Loucy (cell line): ENCODE measurements at regions not wholly inside any gene's neighbourhood (a gene's known extent, or its start where the extent isn't known, plus 50 kb on each side); places are given as distances from the start of the nearest gene placed in this dataset.

ENCODE experiments used
- H2AFZ ChIP-seq: fragments of 200-600 bp; sonication (generic); 2 replicates; pipeline ENCODE4 v1.6.0; 2016; ENCODE audit warnings: antibody characterized with exemption, mild to moderate bottlenecking, low read length, moderate library complexity
- H3F3A ChIP-seq: fragments of 200-600 bp; 2 replicates; pipeline ENCODE4 v1.6.0; 2016; ENCODE audit warnings: antibody characterized with exemption, low read depth, mild to moderate bottlenecking
- H3K27me3 ChIP-seq: fragments of 200-600 bp; sonication (generic); 2 replicates; pipeline ENCODE4 v1.6.1; 2014; ENCODE audit warnings: low read length, mild to moderate bottlenecking; ENCODE audit not compliant: insufficient read depth, poor library complexity, severe bottlenecking
- H3K36me3 ChIP-seq: fragments of 200-600 bp; sonication (generic); 2 replicates; pipeline ENCODE4 v1.6.1; 2016; ENCODE audit warnings: low read length; ENCODE audit not compliant: insufficient read depth
- H3K4me1 ChIP-seq: fragments of 200-600 bp; sonication (generic); 2 replicates; pipeline ENCODE4 v1.5.1; 2014; ENCODE audit warnings: low read length, mild to moderate bottlenecking; ENCODE audit not compliant: insufficient read depth, poor library complexity, severe bottlenecking
- H3K4me2 ChIP-seq: fragments of 200-600 bp; sonication (generic); 2 replicates; pipeline ENCODE4 v1.6.0; 2014; ENCODE audit warnings: antibody characterized with exemption, low read length, low read depth, mild to moderate bottlenecking; ENCODE audit not compliant: poor library complexity, severe bottlenecking
- H3K4me3 ChIP-seq: fragments of 200-600 bp; sonication (generic); 2 replicates; pipeline ENCODE4 v1.5.1; 2014; ENCODE audit warnings: low read length, mild to moderate bottlenecking, mixed read lengths; ENCODE audit not compliant: poor library complexity, severe bottlenecking
- H3K79me2 ChIP-seq: fragments of 200-600 bp; sonication (generic); 2 replicates; pipeline ENCODE4 v1.6.1; 2014; ENCODE audit warnings: low read length; ENCODE audit not compliant: insufficient read depth
- H3K9ac ChIP-seq: fragments of 200-600 bp; sonication (generic); 2 replicates; pipeline ENCODE4 v1.6.0; 2014; ENCODE audit warnings: mild to moderate bottlenecking, low read depth, low read length, moderate library complexity; ENCODE audit not compliant: poor library complexity, severe bottlenecking
- H3K9me2 ChIP-seq: fragments of 200-600 bp; sonication (generic); replicated peaks from 2 replicates; pipeline ENCODE4 v1.6.1; 2016; ENCODE audit warnings: low read depth, low read length, mixed read lengths
- H3K9me3 ChIP-seq: fragments of 200-600 bp; sonication (generic); 2 replicates; pipeline ENCODE4 v1.6.1; 2014; ENCODE audit warnings: mild to moderate bottlenecking, antibody characterized with exemption, low read length, low read depth; ENCODE audit not compliant: insufficient read depth
- H4K20me1 ChIP-seq: fragments of 200-600 bp; sonication (generic); 2 replicates; pipeline ENCODE4 v1.6.0; 2014; ENCODE audit warnings: antibody characterized with exemption, low read length, mild to moderate bottlenecking; ENCODE audit not compliant: insufficient read depth, poor library complexity, severe bottlenecking
- EZH2phosphoT487 ChIP-seq: fragments of 200-600 bp; IDR thresholded peaks from 2 replicates; pipeline ENCODE4 v1.6.1; 2018; ENCODE audit warnings: antibody characterized with exemption, mild to moderate bottlenecking, moderate library complexity, borderline replicate concordance
- TF ChIP-seq, protein P1 (sequence below): fragments of 200-600 bp; sonication (generic); conservative IDR thresholded peaks from 2 replicates; pipeline ENCODE4 v1.5.1; 2014; ENCODE audit warnings: mild to moderate bottlenecking, antibody characterized with exemption, low read length

DNA sequence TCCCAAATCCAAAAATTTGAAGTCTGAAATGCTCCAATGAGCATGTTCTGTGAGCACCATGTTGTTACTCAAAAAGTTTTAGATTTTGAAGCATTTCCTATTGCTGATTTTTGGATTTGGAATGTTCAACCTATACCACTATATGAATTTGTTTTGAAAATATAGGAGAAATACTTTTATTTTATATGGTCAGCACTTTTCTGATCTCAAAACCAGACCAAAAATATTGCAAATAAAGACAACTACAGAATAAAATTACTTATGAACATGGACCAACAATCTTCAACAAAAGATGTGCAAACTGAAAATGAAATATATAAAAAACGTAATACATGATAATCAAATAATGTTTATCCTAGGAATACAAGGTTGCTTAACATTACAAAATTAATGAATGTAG is 73.7 kb upstream of the APOBEC4 start:
- Histone ChIP-seq H3K9me3 (no peaks in the 10 kb centered on the region), H3F3A (no peaks in the 10 kb centered on the region), H3K4me3 (no peak overlapping the region), H3K4me2 (no peak overlapping the region), H3K27me3 (no peaks in the 10 kb centered on the region), H3K79me2 (no peaks in the 10 kb centered on the region), H3K36me3 (no peaks in the 10 kb centered on the region), H4K20me1 (no peaks in the 10 kb centered on the region), H3K4me1 (peaks cover 21% of the 10 kb centered on the region), H3K9me2 (no peaks in the 10 kb centered on the region), H3K9ac (no peak overlapping the region), H2AFZ (no peak overlapping the region)
- TF ChIP-seq EZH2phosphoT487 = no peak
- TF ChIP-seq, protein P1, sequence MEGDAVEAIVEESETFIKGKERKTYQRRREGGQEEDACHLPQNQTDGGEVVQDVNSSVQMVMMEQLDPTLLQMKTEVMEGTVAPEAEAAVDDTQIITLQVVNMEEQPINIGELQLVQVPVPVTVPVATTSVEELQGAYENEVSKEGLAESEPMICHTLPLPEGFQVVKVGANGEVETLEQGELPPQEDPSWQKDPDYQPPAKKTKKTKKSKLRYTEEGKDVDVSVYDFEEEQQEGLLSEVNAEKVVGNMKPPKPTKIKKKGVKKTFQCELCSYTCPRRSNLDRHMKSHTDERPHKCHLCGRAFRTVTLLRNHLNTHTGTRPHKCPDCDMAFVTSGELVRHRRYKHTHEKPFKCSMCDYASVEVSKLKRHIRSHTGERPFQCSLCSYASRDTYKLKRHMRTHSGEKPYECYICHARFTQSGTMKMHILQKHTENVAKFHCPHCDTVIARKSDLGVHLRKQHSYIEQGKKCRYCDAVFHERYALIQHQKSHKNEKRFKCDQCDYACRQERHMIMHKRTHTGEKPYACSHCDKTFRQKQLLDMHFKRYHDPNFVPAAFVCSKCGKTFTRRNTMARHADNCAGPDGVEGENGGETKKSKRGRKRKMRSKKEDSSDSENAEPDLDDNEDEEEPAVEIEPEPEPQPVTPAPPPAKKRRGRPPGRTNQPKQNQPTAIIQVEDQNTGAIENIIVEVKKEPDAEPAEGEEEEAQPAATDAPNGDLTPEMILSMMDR = no peak

DNA sequence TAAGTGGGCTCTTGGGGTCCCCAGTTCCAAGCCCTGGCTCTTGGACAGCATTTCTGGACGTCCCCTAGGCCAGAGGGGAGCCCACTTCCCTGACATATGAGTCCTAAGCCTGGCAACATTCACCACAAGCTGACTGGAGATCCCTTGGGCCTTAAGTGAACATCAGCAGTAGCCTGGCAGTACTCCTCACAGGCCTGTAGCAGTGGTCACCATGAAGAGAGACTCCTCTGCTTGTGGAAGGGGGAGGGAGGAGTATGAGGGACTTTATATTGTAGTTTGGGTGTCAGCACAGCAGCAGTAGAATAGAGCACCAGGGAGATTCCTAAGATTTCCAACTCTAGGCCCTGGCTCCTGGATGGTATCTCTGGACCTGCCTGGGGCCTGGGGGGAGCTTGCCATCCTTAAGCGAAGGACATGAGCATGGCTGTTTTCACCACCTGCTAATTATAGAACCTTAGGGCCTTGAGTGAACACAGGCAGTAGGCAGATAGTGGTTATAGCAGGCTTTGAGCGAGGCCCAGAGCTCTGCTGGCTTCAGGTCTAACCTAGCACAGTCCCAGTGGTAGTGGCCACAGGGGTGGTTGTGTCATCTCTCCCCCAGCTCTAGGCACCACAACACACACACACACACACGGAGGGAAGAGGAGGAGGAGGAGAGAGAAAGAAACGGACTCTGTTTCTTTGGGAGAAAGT is 71.4 kb upstream of the APOBEC4 start:
- Histone ChIP-seq H3K4me2 (no peak overlapping the region), H3K27me3 (no peaks in the 10 kb centered on the region), H3K4me3 (no peak overlapping the region), H3K79me2 (no peaks in the 10 kb centered on the region), H3K9me2 (no peaks in the 10 kb centered on the region), H3K4me1 (no peaks in the 10 kb centered on the region), H3F3A (no peaks in the 10 kb centered on the region), H3K9ac (no peak overlapping the region), H4K20me1 (no peaks in the 10 kb centered on the region), H3K36me3 (no peaks in the 10 kb centered on the region), H2AFZ (no peak overlapping the region), H3K9me3 (no peaks in the 10 kb centered on the region)
- TF ChIP-seq, protein P1 = no peak
- TF ChIP-seq EZH2phosphoT487 = no peak

- Histone ChIP-seq H3K4me2 (no peak overlapping the region), H3K79me2 (no peaks in the 10 kb centered on the region), H3K9me2 (no peaks in the 10 kb centered on the region), H3K4me3 (no peak overlapping the region), H3K36me3 (no peaks in the 10 kb centered on the region), H2AFZ (no peak overlapping the region), H3K4me1 (no peaks in the 10 kb centered on the region), H3K9me3 (no peaks in the 10 kb centered on the region), H3K27me3 (no peaks in the 10 kb centered on the region), H4K20me1 (no peaks in the 10 kb centered on the region), H3F3A (no peaks in the 10 kb centered on the region), H3K9ac (no peak overlapping the region)
- TF ChIP-seq EZH2phosphoT487 = no peak
- TF ChIP-seq, protein P1 = no peak
Measured at GRCh38 chr1:183723571-183723970, 70.5 kb upstream of the APOBEC4 start.
